NCI-H2081 (cell line): ENCODE measurements at regions not wholly inside any gene's neighbourhood (a gene's known extent, or its start where the extent isn't known, plus 50 kb on each side); places are given as distances from the start of the nearest gene placed in this dataset.

Source experiments
- DNase-seq, 2 experiments: peaks; one replicate each; lab custom pipeline; 2025; lab: John Stamatoyannopoulos, UW

GRCh38 chr12:90321369-90321768, 612.7 kb upstream of the ATP2B1 start:
- no peak for DNase-seq

- DNase-seq = no peak
These were observed 602.9 kb upstream of the ATP2B1 start for GRCh38 chr12:90311561-90311960.

- DNase-seq = no peak
These were observed 596.7 kb upstream of the ATP2B1 start for GRCh38 chr12:90305379-90305778.

GRCh38 chr12:90304231-90304630, 595.6 kb upstream of the ATP2B1 start:
- no peak for DNase-seq

GRCh38 chr12:90303771-90304170, 595.1 kb upstream of the ATP2B1 start:
- no peak for DNase-seq

- no peak for DNase-seq
These were observed 593.0 kb upstream of the ATP2B1 start for GRCh38 chr12:90301561-90302133.

GRCh38 chr12:90301095-90301494, 592.5 kb upstream of the ATP2B1 start:
- DNase-seq = no peak

- DNase-seq = no peak
These were observed 591.0 kb upstream of the ATP2B1 start for GRCh38 chr12:90299666-90300065.

GRCh38 chr12:90299121-90299520, 590.5 kb upstream of the ATP2B1 start:
- no peak for DNase-seq

GRCh38 chr12:90298289-90298948, 589.8 kb upstream of the ATP2B1 start:
- DNase-seq = no peak

- DNase-seq = no peak
These were observed 587.2 kb upstream of the ATP2B1 start for GRCh38 chr12:90295858-90296257.

- no peak for DNase-seq
These were observed 583.5 kb upstream of the ATP2B1 start for GRCh38 chr12:90292183-90292582.

- no peak for DNase-seq
These were observed 582.6 kb upstream of the ATP2B1 start for GRCh38 chr12:90290980-90291975.

GRCh38 chr12:90287585-90287984, 578.9 kb upstream of the ATP2B1 start:
- DNase-seq = no peak

GRCh38 chr12:90281154-90281868, 572.7 kb upstream of the ATP2B1 start:
- DNase-seq = no peak

GRCh38 chr12:90280564-90281058, 572.0 kb upstream of the ATP2B1 start:
- DNase-seq = no peak

- DNase-seq = no peak
These were observed 571.4 kb upstream of the ATP2B1 start for GRCh38 chr12:90280033-90280432.

- no peak for DNase-seq
These were observed 566.5 kb upstream of the ATP2B1 start for GRCh38 chr12:90275088-90275487.

GRCh38 chr12:90274407-90274806, 565.8 kb upstream of the ATP2B1 start:
- DNase-seq = no peak

- no peak for DNase-seq
These were observed 559.9 kb upstream of the ATP2B1 start for GRCh38 chr12:90268574-90268973.

GRCh38 chr12:90262251-90262650, 553.6 kb upstream of the ATP2B1 start:
- DNase-seq = no peak

GRCh38 chr12:90261283-90261682, 552.6 kb upstream of the ATP2B1 start:
- no peak for DNase-seq
